GM19238 (cell line): ENCODE measurements at regions not wholly inside any gene's neighbourhood (a gene's known extent, or its start where the extent isn't known, plus 50 kb on each side); places are given as distances from the start of the nearest gene placed in this dataset.

ENCODE experiments used
- DNase-seq: peaks from one replicate; pipeline ENCODE4 v3.0.0; 2011; ENCODE audit warnings: low spot score; ENCODE audit not compliant: insufficient read length

GRCh38 chr7:26512737-26513136, 221.1 kb downstream of the SNX10 start:
- DNase-seq: no peak

DNA sequence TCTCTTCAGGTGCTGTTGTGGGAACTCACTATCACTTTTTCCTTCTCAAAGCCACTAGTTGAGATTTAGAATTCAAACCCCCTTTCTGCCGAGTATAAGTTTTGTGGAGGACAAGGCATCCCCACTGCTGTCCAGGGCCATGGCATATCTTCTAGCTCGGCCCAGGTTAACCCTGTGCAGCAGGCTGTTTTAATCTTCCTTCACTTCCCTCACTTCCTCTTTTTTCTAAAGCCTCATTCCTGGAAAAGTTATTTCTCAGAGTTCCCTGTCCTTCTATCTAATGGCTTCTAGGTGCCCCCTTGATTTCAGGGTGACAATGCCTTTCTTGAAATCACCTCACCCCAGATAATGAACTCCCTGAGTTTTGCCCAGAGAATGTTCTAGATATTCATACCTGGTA, 222.3 kb downstream of the SNX10 start:
- no peak for DNase-seq

- no peak for DNase-seq
These were observed 223.0 kb downstream of the SNX10 start for GRCh38 chr7:26514633-26515032.

DNA sequence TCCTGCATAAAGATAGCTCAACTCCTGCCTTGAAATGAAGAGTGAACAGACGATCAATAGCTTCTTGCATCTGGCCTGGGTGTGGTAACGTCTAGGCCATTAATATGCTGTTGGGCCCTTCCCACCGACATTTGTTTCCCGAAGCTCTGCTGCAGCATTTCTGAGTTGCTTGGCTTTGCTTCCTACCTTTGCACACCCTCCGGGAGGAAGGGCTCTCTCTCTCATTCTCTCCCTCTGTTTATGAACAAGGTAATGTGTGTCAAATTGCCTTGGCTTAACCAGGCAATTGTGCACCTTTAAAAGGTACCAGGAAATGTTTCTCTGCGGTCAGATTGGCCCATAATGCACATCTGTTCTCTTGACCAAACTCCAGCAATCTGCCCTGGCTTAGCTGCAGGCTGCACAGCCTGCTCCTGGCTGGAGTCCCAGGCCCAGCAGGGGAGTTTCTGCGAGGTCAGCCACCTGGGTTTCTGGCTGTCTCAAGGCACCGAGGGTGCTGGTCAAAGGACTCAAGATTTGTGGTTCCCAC, 223.7 kb downstream of the SNX10 start:
- no peak for DNase-seq

DNA sequence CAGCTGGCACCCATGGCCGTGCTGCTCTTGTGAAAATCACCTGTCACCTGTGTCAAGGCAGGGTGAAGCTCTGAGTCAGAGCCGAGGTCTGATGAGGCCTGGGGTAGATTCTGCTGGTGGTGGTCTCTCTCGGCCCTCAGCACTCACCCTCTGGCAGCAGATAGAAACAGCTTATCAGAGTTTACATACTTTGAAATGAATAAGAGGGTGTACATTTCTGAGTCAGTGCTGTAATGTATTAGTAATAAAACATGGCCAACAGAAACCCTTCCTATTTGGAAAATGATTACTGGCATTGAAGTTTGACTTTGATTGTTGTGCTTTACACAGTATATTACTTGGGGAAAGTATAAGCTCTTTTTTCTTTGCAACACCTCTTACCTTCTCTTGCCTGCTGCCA, 228.8 kb downstream of the SNX10 start:
- DNase-seq: no peak

- no peak for DNase-seq
These were observed 231.0 kb downstream of the SNX10 start for GRCh38 chr7:26522633-26523032.

DNA sequence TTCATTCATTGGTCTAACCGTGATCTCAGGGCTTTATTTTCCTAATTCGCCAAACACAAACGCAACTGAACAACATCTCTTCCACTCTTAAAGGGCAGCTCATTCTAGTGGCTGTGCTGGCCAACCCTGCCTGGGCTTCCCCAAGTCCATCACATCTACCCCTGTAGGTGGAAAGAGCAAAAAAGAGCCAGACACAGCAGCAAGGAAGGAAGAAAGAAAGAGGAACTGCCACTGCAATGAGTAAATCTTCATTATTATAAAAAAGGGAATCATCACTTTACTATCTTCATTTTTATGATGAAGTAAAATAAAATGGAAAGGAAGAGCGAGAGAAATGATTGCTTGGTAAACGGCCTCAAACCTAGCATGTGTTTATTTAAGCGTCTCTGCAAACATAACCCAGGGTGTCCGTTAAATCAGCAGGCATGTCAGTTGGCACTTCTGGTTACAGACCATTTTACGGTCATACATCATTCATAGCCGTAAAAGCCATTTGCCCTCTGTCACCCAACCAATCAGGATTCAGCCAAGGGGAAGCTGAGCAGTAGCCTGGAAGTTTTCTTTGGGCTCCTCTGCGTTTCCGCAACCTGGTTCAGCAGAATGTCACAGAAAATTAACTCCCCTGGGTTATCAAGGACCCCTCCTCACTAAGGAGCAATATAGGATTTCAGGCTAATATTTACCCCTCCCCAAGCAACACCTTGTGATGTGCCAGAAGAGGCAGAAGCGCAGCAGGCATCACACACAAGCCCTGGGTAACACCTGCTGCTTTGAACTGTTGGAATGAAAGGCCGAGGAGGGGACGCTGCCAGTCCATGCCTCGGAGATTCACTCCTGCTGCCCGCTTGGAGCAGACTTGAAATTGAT, 234.0 kb downstream of the SNX10 start:
- no peak for DNase-seq

DNA sequence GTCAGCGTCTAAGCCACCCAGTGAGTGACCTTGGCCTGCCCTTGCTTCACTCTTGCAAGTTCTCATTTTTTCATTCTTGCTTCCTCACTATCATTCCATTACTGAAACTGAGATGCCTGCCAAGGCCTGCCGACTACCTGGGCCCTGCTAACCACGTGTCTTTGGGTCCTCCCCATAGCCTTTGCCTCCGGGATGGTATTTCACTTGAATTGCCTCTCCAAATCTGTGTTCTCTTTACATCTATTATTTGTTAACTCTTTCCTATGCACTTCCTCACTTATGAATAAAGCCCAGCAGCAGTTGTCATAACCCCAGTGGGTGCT, 234.6 kb downstream of the SNX10 start:
- no peak for DNase-seq

DNA sequence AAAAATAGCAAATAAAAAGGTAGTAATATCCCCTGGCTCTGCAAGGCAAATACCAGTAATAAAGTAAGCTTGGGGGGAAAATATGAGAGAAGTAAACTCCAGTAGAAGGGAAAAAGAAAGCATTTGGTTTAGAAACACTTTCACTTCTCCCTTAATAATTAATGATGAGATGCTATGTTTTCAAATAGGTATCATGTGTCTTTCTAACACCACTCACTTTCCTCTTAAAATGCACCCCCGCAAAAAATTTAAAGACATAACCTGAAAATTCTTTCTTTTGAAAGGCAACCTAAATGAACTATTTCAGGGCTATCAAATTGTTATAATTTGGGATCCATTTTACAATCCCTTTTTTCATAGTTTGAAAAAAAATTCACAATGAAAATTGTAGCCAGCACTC, 240.3 kb downstream of the SNX10 start:
- DNase-seq: no peak

- DNase-seq: no peak
These were observed 240.8 kb downstream of the SNX10 start for GRCh38 chr7:26532471-26532870.

DNA sequence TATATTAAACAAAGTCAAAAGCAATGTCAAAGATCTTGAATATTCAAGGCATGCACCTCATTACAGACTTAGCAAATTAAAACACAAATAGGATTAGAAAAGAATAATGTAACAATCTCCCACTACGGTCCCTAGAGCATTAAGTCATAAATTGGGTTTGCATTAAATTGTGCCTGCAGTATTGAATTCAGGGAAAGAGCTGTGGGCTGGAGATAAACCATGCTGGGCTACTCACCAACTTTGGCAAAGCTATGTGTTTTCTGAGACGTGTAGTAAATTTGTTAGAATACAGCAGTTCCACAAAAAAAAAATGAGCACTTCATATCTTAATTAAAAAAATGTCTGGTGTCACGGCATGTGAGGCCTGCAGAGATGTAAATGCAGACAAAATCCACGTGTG, 241.6 kb downstream of the SNX10 start:
- no peak for DNase-seq

- no peak for DNase-seq
These were observed 243.2 kb downstream of the SNX10 start for GRCh38 chr7:26534649-26535482.

GRCh38 chr7:26535483-26536007, 243.9 kb downstream of the SNX10 start:
- DNase-seq: no peak

DNA sequence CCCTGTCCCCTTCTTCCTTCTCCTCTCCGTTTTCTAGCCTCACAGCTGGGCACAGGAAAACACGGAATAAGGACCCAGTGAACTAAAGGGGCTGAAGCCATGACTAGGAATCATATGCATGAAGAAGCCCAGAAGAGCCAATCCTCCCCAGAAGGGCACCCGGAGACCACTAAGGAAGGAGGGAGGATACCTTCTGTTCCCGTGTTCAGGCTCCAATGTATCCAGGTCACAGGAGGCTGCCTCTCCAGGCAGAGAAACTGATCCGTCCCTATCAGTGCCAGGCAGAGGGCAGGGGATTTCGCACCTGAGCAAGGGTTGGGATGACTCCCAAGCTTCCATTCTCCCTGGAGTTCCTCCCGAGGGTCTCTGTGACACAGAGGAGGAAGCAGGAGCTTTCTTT, 246.6 kb downstream of the SNX10 start:
- DNase-seq: no peak

DNA sequence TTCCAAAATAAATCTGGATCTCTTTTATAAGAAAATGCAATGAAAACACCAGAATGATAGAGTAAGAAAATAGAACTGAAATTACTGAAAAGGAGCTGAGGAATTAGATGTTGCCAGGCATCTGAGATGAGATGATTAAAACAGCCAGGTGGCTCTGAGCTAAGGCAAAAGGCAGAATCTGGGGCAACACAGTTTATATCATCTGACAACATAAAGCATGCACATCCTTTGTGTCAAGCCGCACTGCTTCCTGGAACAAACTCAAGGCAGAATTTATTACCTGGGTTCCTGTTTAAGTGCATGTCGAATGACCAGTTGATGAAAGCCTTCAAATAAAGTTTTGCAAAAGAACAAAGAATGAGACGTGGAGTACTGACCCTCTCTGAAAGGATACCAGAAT, 247.0 kb downstream of the SNX10 start:
- DNase-seq: no peak

DNA sequence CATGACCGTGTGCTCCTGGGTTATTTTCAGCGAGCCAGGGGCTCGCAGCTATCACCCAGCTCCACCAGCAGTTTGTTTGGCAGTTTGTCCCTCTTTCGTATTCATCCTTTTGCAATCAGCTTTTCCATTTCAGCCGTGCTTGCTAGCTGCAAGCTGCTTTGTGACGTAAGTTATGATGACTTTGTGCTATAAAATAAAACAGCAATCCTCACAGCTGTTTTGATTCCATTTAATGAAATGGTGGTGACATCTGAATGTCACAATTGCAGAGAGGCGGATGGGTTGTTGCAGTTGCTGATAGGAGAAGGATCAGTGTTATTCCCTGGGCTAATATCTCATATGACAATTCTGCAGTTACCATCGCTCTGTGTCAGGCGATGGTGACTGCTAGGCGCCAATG, 251.7 kb downstream of the SNX10 start:
- DNase-seq: no peak

- no peak for DNase-seq
These were observed 252.3 kb downstream of the SNX10 start for GRCh38 chr7:26543951-26544350.

DNA sequence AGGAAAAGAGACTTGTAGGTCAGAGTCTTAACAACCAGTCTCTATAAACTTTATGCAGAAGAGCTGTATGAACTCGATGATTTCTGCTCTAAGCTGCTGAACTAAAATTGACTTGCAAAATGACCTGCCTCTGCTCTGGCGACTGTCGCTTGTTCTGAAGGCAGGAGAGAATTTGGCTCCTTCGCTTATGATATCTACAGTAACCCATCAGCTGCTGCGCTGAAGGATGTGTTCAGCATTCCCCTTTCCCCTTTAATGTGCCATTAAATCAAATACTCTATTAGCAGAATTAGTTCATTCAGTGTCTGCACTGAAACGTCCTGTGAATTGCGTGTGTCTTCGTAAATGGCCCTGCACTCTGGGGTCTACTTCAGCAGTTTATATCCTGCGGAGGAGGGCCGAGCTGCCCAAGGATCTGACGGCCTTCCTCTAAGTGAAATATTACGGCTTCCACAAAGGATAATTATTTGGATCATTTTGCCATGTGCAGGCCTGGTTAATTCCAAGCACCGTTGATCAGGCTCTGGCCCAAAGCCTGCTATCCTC, 254.9 kb downstream of the SNX10 start:
- DNase-seq: no peak

DNA sequence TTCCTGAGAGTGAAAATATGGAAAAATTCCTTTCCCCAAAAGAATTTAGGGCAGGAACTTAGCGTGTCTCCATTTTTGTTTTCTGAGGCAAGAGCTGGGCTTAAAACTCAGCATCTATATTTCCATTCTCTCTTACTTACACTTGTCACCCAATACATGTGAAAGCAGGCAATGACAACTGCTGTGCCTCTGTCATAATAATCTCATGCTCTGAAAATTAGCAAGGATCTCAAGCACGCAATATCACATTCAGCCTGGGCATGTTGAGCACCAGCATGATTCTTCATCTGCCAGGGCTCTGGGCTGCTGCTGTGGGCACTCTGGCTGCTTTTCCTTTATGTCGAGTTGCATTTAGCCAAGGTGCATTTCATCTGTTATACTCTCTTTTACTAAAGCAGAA, 255.5 kb downstream of the SNX10 start:
- DNase-seq: no peak

GRCh38 chr7:26549281-26549944, 257.8 kb downstream of the SNX10 start:
- no peak for DNase-seq

DNA sequence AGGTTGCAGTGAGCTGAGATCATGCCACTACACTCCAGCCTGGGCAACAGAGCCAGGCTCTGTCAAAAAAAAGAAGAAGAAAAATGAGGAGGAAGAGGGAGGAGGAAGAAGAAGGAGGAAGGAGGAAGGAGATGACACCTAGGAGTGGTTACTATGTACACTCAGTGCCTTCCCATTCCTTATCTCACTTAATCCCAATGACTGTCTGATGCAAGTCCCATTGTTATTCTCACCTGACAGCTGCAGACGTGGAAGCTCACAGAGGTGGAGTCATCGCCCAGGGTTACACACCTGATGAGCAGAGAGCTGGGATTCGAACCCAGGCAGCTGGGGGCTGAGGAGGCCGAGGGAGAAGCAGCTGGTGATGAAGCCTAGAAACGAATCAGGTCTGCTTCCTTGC, 258.8 kb downstream of the SNX10 start:
- DNase-seq: no peak
